ENCODE measurements at regions not wholly inside any gene's neighbourhood (a gene's known extent, or its start where the extent isn't known, plus 50 kb on each side); places are given as distances from the start of the nearest gene placed in this dataset.

GRCh38 chr3:127480196-127480954 lies 110.2 kb downstream of the TPRA1 start:
- H2AFZ ChIP-seq (ENCODE audit: low read depth, low read length, poor library complexity, severe bottlenecking), result no peak overlapping the region
- H3K4me2 ChIP-seq (ENCODE audit: low read length), result no peak overlapping the region
- no peaks in the 10 kb centered on the region for H3K4me1 ChIP-seq (ENCODE audit: control insufficient read depth in 1 of 2, insufficient read depth in 2 of 2, low read length in 2 of 2)
- ChIA-PET CTCF (no interaction called here), POLR2A (no interaction called here), RAD21 (ENCODE audit: low non-redundant PET in 1 of 2, low total read pairs in 2 of 2, uncharacterized antibody in 2 of 2, unreplicated experiment in 2 of 2) (no interaction called here)
- TF ChIP-seq ZFX (IDR thresholded peaks at IDR 0.05) (no peak), ZNF274 (IDR thresholded peaks at IDR 0.05; ENCODE audit: low read depth, low read length) (no peak), EZH2phosphoT487 (IDR thresholded peaks at IDR 0.05; ENCODE audit: borderline replicate concordance) (no peak), POLR2AphosphoS5 (IDR thresholded peaks at IDR 0.05; ENCODE audit: low read depth, low read length) (no peak), CBX3 (IDR thresholded peaks at IDR 0.05; ENCODE audit: low read depth) (no peak), EGR1 (IDR thresholded peaks at IDR 0.05; ENCODE audit: low read depth) (no peak)
- H3K9me3 ChIP-seq (ENCODE audit: control insufficient read depth in 1 of 2, insufficient read depth in 1 of 2, low read depth in 1 of 2, low read length in 2 of 2), result no peaks in the 10 kb centered on the region
- no peak overlapping the region for H3K4me3 ChIP-seq (replicated peaks in 1 of 2; ENCODE audit: low read depth in 1 of 2, low read length in 2 of 2)
- H3K9me2 ChIP-seq (ENCODE audit: insufficient read depth), result no peaks in the 10 kb centered on the region
- no peak overlapping the region for H3K9ac ChIP-seq (ENCODE audit: low read length)
- intact Hi-C loops (cut with micrococcal nuclease), result no loop called here
- BruUV-seq (replicated peaks), result no TSS peak
- peaks cover 3% of the 10 kb centered on the region; the same call in 1 of the 2 replicates for H3K27me3 ChIP-seq (ENCODE audit: insufficient read depth, low read length)
- ATAC-seq (no peak), DNase-seq (ENCODE audit: low read depth, low spot score) (no peak)
- H3K36me3 ChIP-seq (ENCODE audit: control insufficient read depth in 1 of 2, insufficient read depth in 2 of 2, low read length in 2 of 2), result no peaks in the 10 kb centered on the region
- no peaks in the 10 kb centered on the region for H4K20me1 ChIP-seq (ENCODE audit: insufficient read depth)
- no peaks in the 10 kb centered on the region for H3K79me2 ChIP-seq (ENCODE audit: insufficient read depth, low read length)
- no peak overlapping the region for H3K27ac ChIP-seq (ENCODE audit: low read depth, low read length)

GRCh38 chr3:127479449-127479848 lies 111.1 kb downstream of the TPRA1 start:
- H3K9me2 ChIP-seq (ENCODE audit: insufficient read depth), result no peaks in the 10 kb centered on the region
- H3K27me3 ChIP-seq (ENCODE audit: insufficient read depth, low read length), result peaks cover 3% of the 10 kb centered on the region; the same call in 1 of the 2 replicates
- no peak for ATAC-seq
- TF ChIP-seq ZNF274 (IDR thresholded peaks at IDR 0.05; ENCODE audit: low read depth, low read length) (no peak), TCF7L2 (IDR thresholded peaks at IDR 0.05; ENCODE audit: borderline replicate concordance, extremely low read depth, insufficient read depth, insufficient read length) (no peak), FOSL1 (IDR thresholded peaks at IDR 0.05; ENCODE audit: low read depth) (no peak)
- H3K4me1 ChIP-seq (ENCODE audit: control insufficient read depth in 1 of 2, insufficient read depth in 2 of 2, low read length in 2 of 2), result no peaks in the 10 kb centered on the region
- H3K9ac ChIP-seq (ENCODE audit: low read length), result no peak overlapping the region
- H3K9me3 ChIP-seq (ENCODE audit: control insufficient read depth in 1 of 2, insufficient read depth in 1 of 2, low read depth in 1 of 2, low read length in 2 of 2), result no peaks in the 10 kb centered on the region
- no peaks in the 10 kb centered on the region for H3K79me2 ChIP-seq (ENCODE audit: insufficient read depth, low read length)
- H2AFZ ChIP-seq (ENCODE audit: low read depth, low read length, poor library complexity, severe bottlenecking), result no peak overlapping the region
- ChIA-PET RAD21 (ENCODE audit: low non-redundant PET in 1 of 2, low total read pairs in 2 of 2, uncharacterized antibody in 2 of 2, unreplicated experiment in 2 of 2) (no interaction called here), POLR2A (no interaction called here), CTCF (interaction anchor here (0.5 kb wide), 1 partner anchor 70 kb away, joined by 3 read pairs; no protein-coding TSS in a partner anchor)
- intact Hi-C loops (cut with micrococcal nuclease), result no loop called here
- no peaks in the 10 kb centered on the region for H3K36me3 ChIP-seq (ENCODE audit: control insufficient read depth in 1 of 2, insufficient read depth in 2 of 2, low read length in 2 of 2)
- no peaks in the 10 kb centered on the region for H4K20me1 ChIP-seq (ENCODE audit: insufficient read depth)
- no peak for DNase-seq (ENCODE audit: low read depth, low spot score)
- H3K4me2 ChIP-seq (ENCODE audit: low read length), result no peak overlapping the region
- no TSS peak for BruUV-seq (replicated peaks)
- H3K27ac ChIP-seq (ENCODE audit: low read depth, low read length), result no peak overlapping the region
- no peak overlapping the region for H3K4me3 ChIP-seq (replicated peaks in 1 of 2; ENCODE audit: low read depth in 1 of 2, low read length in 2 of 2)

Data from HCT116 (cell line).